ENCODE measurements at regions not wholly inside any gene's neighbourhood (a gene's known extent, or its start where the extent isn't known, plus 50 kb on each side); places are given as distances from the start of the nearest gene placed in this dataset.

DNA sequence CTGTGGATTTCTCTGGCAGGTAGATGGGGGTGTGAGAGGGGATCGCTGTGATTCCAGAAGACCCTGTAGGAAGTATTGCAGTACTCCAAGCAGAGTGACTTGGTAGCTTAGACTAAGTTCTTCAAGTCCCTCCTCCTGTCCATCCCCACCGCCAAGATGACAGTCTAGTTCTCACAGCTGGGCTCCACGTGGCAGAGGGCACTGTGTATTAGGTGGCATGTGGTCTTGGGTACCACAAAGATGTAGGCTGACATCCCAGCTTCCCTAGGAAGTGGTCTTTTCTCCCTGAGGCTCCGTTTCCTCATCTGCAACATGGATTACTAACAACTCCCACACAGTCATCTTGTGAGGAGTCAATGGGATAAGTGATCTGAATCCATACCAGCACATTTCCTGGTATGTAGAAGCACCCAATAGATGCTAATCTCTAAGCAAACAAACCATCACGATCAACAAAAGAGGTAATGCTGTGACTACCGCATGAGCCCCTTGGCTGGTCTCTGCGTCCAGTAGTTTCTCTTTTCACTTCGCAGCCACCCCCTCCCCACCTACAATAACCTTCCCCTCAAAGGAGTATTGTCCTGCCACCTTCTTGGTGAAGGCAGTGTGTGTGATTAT lies 349.1 kb upstream of the EEF2KMT start:
- no peak overlapping the region for H3K9ac ChIP-seq (ENCODE audit: insufficient read depth, low read depth, low read length)
- in situ Hi-C loops (cut with HindIII; ENCODE audit: extremely low pct_ligation_motif_present, low pct_unique_long_range_greater_than_20kb) (no loop called here), intact Hi-C loops (cut with micrococcal nuclease; ENCODE audit: unreplicated experiment) (no loop called here)
- 18% methylated on average over 8 of the region's 8 CpGs for WGBS (ENCODE audit: low lambda C conversion rate)
- peaks cover 0 to 12% of the 10 kb centered on the region in 2 experiments; a peak in 3 of 5 replicates for H3K27me3 ChIP-seq (ENCODE audit: control insufficient read depth in 1 of 2, insufficient read depth in 2 of 2, low read length in 2 of 2)
- no peaks in the 10 kb centered on the region for H4K20me1 ChIP-seq (ENCODE audit: insufficient read depth, low read length)
- H3K36me3 ChIP-seq (replicated peaks in 1 of 2; ENCODE audit: control insufficient read depth in 1 of 2, insufficient read depth in 2 of 2, low read length in 2 of 2), result no peaks in the 10 kb centered on the region
- CTCF ChIA-PET (ENCODE audit: low intra/inter-chr PET ratio, low total read pairs), result no interaction called here
- no peak overlapping the region for H3K4me3 ChIP-seq (replicated peaks in 1 of 3; ENCODE audit: insufficient read depth in 1 of 3, low read depth in 2 of 3, low read length in 3 of 3)
- no peak for DNase-seq (ENCODE audit: low spot score)
- ATAC-seq, result no peak
- H3K27ac ChIP-seq (ENCODE audit: extremely low read length, insufficient read depth, low read length), result no peak overlapping the region
- TF ChIP-seq ZNF678 (CRISPR knock-in tag; IDR thresholded peaks at IDR 0.05) (no peak), TRIM24 (CRISPR knock-in tag; IDR thresholded peaks at IDR 0.05) (no peak), ZNF577 (CRISPR knock-in tag; IDR thresholded peaks at IDR 0.05; ENCODE audit: borderline replicate concordance, low read depth) (no peak), MNT (IDR thresholded peaks at IDR 0.05) (peak; percentile 97), ZFP41 (CRISPR knock-in tag; IDR thresholded peaks at IDR 0.05; ENCODE audit: borderline replicate concordance) (no peak)
- no peaks in the 10 kb centered on the region for H3K9me3 ChIP-seq (ENCODE audit: low read length)
- POLR2A ChIA-PET, result no interaction called here
- H2AFZ ChIP-seq (ENCODE audit: low read length), result no peak overlapping the region
- H3K4me2 ChIP-seq (ENCODE audit: low read depth, low read length), result no peak overlapping the region
- no peaks in the 10 kb centered on the region for H3K79me2 ChIP-seq (ENCODE audit: insufficient read depth, low read length)
- no peak for FAIRE-seq
- BruUV-seq (replicated peaks), result no TSS peak
- H3K4me1 ChIP-seq (ENCODE audit: insufficient read depth, low read length), result no peaks in the 10 kb centered on the region

DNA sequence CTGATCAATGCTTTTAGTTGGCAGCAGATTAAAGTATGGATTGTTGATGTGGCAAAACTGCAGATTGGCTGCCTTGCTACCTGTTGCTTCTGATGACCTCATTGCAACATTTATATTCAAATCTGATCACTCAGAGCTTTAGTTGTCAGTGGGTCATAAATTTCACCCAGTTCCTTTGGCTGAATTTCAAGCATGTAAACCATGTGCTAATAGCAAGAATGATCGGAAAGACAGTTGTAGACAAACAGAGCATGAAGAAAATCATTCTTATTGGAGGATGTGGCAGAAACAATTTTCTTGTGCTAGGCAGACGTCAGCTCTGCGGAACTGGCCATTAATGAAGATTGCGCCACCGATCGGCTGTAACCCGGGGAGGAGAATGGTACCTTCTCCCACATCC lies 346.6 kb upstream of the EEF2KMT start:
- Histone ChIP-seq H2AFZ (ENCODE audit: low read length) (no peak overlapping the region), H4K20me1 (ENCODE audit: insufficient read depth, low read length) (no peaks in the 10 kb centered on the region), H3K9me3 (ENCODE audit: low read length) (no peaks in the 10 kb centered on the region), H3K79me2 (ENCODE audit: insufficient read depth, low read length) (no peaks in the 10 kb centered on the region), H3K27ac (ENCODE audit: extremely low read length, insufficient read depth, low read length) (no peak overlapping the region), H3K27me3 (ENCODE audit: control insufficient read depth in 1 of 2, insufficient read depth in 2 of 2, low read length in 2 of 2) (peaks cover 2 to 10% of the 10 kb centered on the region in 2 experiments; a peak in 3 of 5 replicates), H3K4me2 (ENCODE audit: low read depth, low read length) (no peak overlapping the region), H3K9ac (ENCODE audit: insufficient read depth, low read depth, low read length) (no peak overlapping the region), H3K4me1 (ENCODE audit: insufficient read depth, low read length) (no peaks in the 10 kb centered on the region), H3K4me3 (replicated peaks in 1 of 3; ENCODE audit: insufficient read depth in 1 of 3, low read depth in 2 of 3, low read length in 3 of 3) (no peak overlapping the region), H3K36me3 (replicated peaks in 1 of 2; ENCODE audit: control insufficient read depth in 1 of 2, insufficient read depth in 2 of 2, low read length in 2 of 2) (no peaks in the 10 kb centered on the region)
- FAIRE-seq (no peak), ATAC-seq (no peak), DNase-seq (ENCODE audit: low spot score) (no peak)
- WGBS (ENCODE audit: low lambda C conversion rate), result 56% methylated on average over 7 of the region's 7 CpGs
- TF ChIP-seq NR2F6 (IDR thresholded peaks at IDR 0.05) (no peak), NR2F6 (CRISPR knock-in tag; IDR thresholded peaks at IDR 0.05) (no peak), ATF7 (IDR thresholded peaks at IDR 0.05) (peak; percentile 49; the same call in 1 of the 2 replicates), ATF7 (CRISPR knock-in tag; IDR thresholded peaks at IDR 0.05) (no peak)
- in situ Hi-C loops (cut with HindIII; ENCODE audit: extremely low pct_ligation_motif_present, low pct_unique_long_range_greater_than_20kb) (no loop called here), intact Hi-C loops (cut with micrococcal nuclease; ENCODE audit: unreplicated experiment) (no loop called here)
- no TSS peak for BruUV-seq (replicated peaks)
- ChIA-PET POLR2A (no interaction called here), CTCF (ENCODE audit: low intra/inter-chr PET ratio, low total read pairs) (no interaction called here)

Measured in HepG2 (cell line).